Type B pancreatic cell (in vitro differentiated cells): ENCODE measurements at regions not wholly inside any gene's neighbourhood (a gene's known extent, or its start where the extent isn't known, plus 50 kb on each side); places are given as distances from the start of the nearest gene placed in this dataset.
A peak's percentile ranks its signal among the peaks of the same experiment; 100 is the strongest.

Experiments used
- DNase-seq: peaks from one replicate; pipeline ENCODE4 v3.0.0; 2021; ENCODE audit warnings: mixed read lengths; ENCODE audit not compliant: unreplicated experiment; ENCODE audit errors: extremely low spot score
- H3K27ac Mint-ChIP-seq: 2 replicates; pipeline ENCODE4 v1.8.0; 2021; ENCODE audit warnings: mild to moderate bottlenecking, mixed read lengths
- H3K27me3 Mint-ChIP-seq: 2 replicates; pipeline ENCODE4 v1.8.0; 2021; ENCODE audit warnings: mixed read lengths
- H3K36me3 Mint-ChIP-seq: 2 replicates; pipeline ENCODE4 v1.8.0; 2021; ENCODE audit warnings: mixed read lengths
- H3K4me1 Mint-ChIP-seq: one replicate; pipeline ENCODE4 v1.8.0; 2021; ENCODE audit warnings: mixed read lengths; ENCODE audit not compliant: unreplicated experiment
- H3K4me3 Mint-ChIP-seq: 2 replicates; pipeline ENCODE4 v1.8.0; 2021; ENCODE audit warnings: mild to moderate bottlenecking, mixed read lengths
- H3K9me3 Mint-ChIP-seq: 2 replicates; pipeline ENCODE4 v1.8.0; 2021; ENCODE audit warnings: mixed read lengths
- TF ChIP-seq, protein P1 (sequence below): fragments of 200-600 bp; sonication (generic); conservative IDR thresholded peaks from 2 replicates; pipeline ENCODE4 v1.5.0; 2021; ENCODE audit warnings: antibody characterized with exemption, mild to moderate bottlenecking

GRCh38 chr7:17485904-17486303, 187.5 kb downstream of the AHR start:
- Mint-ChIP-seq H3K27ac (no peak overlapping the region), H3K36me3 (no peaks in the 10 kb centered on the region), H3K9me3 (peaks cover 7% of the 10 kb centered on the region), H3K27me3 (no peaks in the 10 kb centered on the region), H3K4me1 (no peaks in the 10 kb centered on the region), H3K4me3 (no peak overlapping the region)
- TF ChIP-seq, protein P1, sequence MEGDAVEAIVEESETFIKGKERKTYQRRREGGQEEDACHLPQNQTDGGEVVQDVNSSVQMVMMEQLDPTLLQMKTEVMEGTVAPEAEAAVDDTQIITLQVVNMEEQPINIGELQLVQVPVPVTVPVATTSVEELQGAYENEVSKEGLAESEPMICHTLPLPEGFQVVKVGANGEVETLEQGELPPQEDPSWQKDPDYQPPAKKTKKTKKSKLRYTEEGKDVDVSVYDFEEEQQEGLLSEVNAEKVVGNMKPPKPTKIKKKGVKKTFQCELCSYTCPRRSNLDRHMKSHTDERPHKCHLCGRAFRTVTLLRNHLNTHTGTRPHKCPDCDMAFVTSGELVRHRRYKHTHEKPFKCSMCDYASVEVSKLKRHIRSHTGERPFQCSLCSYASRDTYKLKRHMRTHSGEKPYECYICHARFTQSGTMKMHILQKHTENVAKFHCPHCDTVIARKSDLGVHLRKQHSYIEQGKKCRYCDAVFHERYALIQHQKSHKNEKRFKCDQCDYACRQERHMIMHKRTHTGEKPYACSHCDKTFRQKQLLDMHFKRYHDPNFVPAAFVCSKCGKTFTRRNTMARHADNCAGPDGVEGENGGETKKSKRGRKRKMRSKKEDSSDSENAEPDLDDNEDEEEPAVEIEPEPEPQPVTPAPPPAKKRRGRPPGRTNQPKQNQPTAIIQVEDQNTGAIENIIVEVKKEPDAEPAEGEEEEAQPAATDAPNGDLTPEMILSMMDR = no peak
- no peak for DNase-seq

DNA sequence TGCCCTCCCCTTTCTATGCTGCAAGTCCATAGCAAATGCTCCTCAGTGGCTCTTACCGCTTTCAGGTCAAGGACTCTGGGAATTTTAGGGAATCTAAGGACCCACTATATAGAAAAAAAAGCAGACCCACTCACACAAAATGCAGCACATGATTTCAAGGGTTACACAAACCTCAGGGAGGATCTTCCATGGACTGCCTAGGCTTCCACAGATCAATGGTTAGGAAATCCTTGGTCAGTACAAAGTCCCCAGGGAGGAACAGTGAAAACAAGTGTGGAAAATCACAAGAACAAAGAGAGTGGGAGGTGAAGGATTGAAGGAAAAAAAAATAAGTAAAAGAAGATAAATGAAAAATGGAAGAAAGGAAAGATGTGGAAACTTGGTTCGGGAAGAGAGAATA, 188.4 kb downstream of the AHR start:
- no peak for DNase-seq
- Mint-ChIP-seq H3K4me1 (no peaks in the 10 kb centered on the region), H3K27me3 (no peaks in the 10 kb centered on the region), H3K27ac (no peak overlapping the region), H3K4me3 (no peak overlapping the region), H3K9me3 (peaks cover 7% of the 10 kb centered on the region), H3K36me3 (no peaks in the 10 kb centered on the region)
- TF ChIP-seq, protein P1 = no peak

GRCh38 chr7:17487343-17487742, 188.9 kb downstream of the AHR start:
- H3K27ac Mint-ChIP-seq = no peak overlapping the region
- TF ChIP-seq, protein P1 = no peak
- H3K9me3 Mint-ChIP-seq = peaks cover 7% of the 10 kb centered on the region

DNA sequence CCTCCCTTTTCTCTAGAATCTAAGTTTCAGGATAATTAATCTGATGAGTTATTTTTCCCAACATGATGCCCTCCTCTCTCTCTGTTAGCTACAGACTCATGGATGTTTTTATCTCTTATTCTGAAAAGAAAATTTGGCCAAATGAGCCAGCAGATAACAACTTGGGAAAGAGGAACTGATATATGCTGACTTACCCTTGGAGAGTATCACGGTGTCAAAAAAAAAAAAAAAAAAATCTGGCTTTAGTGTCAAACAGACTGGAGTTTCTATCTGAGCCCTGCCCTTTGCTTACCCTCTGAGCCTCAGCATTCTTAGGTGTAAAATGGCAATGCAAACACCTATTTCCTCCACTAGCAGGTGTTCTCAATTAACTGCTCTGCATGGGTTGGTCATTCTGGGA, 190.4 kb downstream of the AHR start:
- Mint-ChIP-seq H3K27me3 (no peaks in the 10 kb centered on the region), H3K4me3 (no peak overlapping the region)

More at GRCh38 chr7:17487343-17487742, 188.9 kb downstream of the AHR start:
- DNase-seq = no peak
- no peaks in the 10 kb centered on the region for H3K4me1 Mint-ChIP-seq
- H3K27me3 Mint-ChIP-seq = no peaks in the 10 kb centered on the region
- no peak overlapping the region for H3K4me3 Mint-ChIP-seq
- H3K36me3 Mint-ChIP-seq = no peaks in the 10 kb centered on the region

GRCh38 chr7:17489961-17490360, 191.5 kb downstream of the AHR start:
- no peaks in the 10 kb centered on the region for H3K36me3 Mint-ChIP-seq
- no peak for DNase-seq
- TF ChIP-seq, protein P1 = no peak
- peaks cover 7% of the 10 kb centered on the region for H3K9me3 Mint-ChIP-seq
- no peak overlapping the region for H3K4me3 Mint-ChIP-seq
- H3K4me1 Mint-ChIP-seq = no peaks in the 10 kb centered on the region
- no peaks in the 10 kb centered on the region for H3K27me3 Mint-ChIP-seq
- peak overlapping the region; percentile 57 for H3K27ac Mint-ChIP-seq

More for the DNA sequence above, 190.4 kb downstream of the AHR start:
- H3K4me1 Mint-ChIP-seq = no peaks in the 10 kb centered on the region
- H3K27ac Mint-ChIP-seq = no peak overlapping the region
- no peaks in the 10 kb centered on the region for H3K36me3 Mint-ChIP-seq
- TF ChIP-seq, protein P1 = no peak
- DNase-seq = no peak
- H3K9me3 Mint-ChIP-seq = peaks cover 7% of the 10 kb centered on the region

- no peak overlapping the region for H3K27ac Mint-ChIP-seq
- no peak for DNase-seq
- H3K4me3 Mint-ChIP-seq = no peak overlapping the region
- no peaks in the 10 kb centered on the region for H3K27me3 Mint-ChIP-seq
- H3K36me3 Mint-ChIP-seq = no peaks in the 10 kb centered on the region
- H3K9me3 Mint-ChIP-seq = peaks cover 7% of the 10 kb centered on the region
- TF ChIP-seq, protein P1 = no peak
- no peaks in the 10 kb centered on the region for H3K4me1 Mint-ChIP-seq
Observed at GRCh38 chr7:17490825-17491224, 192.4 kb downstream of the AHR start.
